ENCODE measurements at regions not wholly inside any gene's neighbourhood (a gene's known extent, or its start where the extent isn't known, plus 50 kb on each side); places are given as distances from the start of the nearest gene placed in this dataset.

DNA sequence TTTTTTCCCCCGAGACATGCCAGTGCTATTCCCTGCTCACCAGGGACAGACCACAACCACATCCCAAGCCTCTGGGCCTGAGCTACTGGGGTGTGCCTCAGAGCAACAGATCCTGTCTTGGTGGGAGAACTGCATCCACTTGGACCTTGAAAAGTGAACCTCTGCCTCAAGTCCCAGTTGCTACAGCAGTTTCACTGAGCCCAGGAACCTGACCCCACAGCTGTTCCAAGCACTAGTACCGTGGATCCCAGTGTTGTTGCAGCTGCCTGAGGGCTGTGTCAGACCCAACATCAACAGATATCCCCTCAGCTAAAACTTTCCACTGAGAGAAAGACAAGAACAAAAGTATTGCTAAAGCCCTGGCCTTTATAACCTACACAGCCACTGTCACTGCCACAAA is 373.0 kb downstream of the PLPP3 start:
- no peak overlapping the region for H3K27ac Mint-ChIP-seq
- no peak overlapping the region for H3K4me3 Mint-ChIP-seq
- no peaks in the 10 kb centered on the region for H3K9me3 Mint-ChIP-seq
- ATAC-seq (peak in 1 of 2 donors; percentile 32), DNase-seq (ENCODE audit: low spot score) (no peak)
- H3K27me3 Mint-ChIP-seq: peaks cover 0 to 3% of the 10 kb centered on the region in 2 donors
- no peaks in the 10 kb centered on the region for H3K4me1 Mint-ChIP-seq (ENCODE audit: low read depth in 2 of 2)
- H3K36me3 Mint-ChIP-seq: no peaks in the 10 kb centered on the region

DNA sequence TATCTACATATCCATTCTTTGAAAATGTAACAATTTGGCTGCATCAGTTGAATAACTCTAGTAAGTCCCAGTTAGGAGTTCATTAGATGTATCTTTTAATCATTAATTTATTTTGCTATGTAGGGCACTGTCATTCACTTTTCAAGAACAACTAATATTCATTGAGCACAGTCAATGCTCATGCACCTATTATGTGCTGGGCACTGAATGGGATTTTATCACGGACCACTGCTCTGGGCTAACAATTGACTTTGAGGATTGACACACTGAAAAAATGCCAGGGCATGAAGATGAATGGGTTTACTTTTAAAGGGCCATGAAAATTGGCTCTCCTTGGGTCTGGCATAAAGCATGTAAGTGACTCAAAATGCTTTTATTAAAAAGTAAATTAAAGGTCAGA is 375.2 kb downstream of the PLPP3 start:
- no peak overlapping the region for H3K27ac Mint-ChIP-seq
- no peak overlapping the region for H3K4me3 Mint-ChIP-seq
- ATAC-seq (no peak), DNase-seq (ENCODE audit: low spot score) (no peak)
- no peaks in the 10 kb centered on the region for H3K4me1 Mint-ChIP-seq (ENCODE audit: low read depth in 2 of 2)
- H3K27me3 Mint-ChIP-seq: peaks cover 3 to 6% of the 10 kb centered on the region in 2 donors
- H3K9me3 Mint-ChIP-seq: no peaks in the 10 kb centered on the region
- H3K36me3 Mint-ChIP-seq: no peaks in the 10 kb centered on the region

DNA sequence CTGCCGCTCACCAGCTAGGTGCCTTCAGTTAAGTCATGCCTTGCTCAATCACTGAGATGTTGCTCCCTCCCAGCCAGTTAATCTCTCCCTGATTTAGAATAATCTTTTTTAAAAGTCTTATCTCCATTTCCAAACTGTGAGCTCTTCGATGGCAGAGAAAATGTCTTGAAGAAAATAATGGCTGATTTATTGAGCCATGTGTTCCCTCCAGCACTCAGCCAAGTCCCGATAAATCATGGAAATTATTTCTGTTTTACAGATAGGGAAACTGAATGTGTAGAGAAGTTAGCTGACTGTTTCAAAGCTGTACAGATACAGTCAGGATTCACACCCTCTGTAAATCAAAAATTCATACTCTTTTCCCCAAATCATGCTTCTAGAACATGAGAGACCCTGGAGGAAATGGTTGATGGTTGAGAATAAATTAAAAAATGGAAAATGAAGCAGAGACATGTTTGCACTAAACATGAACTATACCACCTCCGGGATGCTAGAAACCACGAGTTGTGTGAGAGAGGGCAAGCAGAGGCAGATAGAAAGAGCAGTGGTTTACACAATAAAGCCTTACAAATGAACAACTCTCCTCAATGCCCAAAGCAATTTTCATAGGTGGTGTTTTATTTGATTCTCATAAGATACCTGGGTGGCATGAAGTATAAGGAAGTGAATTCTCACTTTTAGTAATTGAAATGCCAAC is 376.4 kb downstream of the PLPP3 start:
- no peak for DNase-seq (ENCODE audit: low spot score)
- H3K27me3 Mint-ChIP-seq: peaks cover 3 to 9% of the 10 kb centered on the region in 2 donors
- H3K9me3 Mint-ChIP-seq: no peaks in the 10 kb centered on the region
- no peak overlapping the region for H3K4me3 Mint-ChIP-seq
- H3K4me1 Mint-ChIP-seq (ENCODE audit: low read depth in 2 of 2): no peaks in the 10 kb centered on the region
- ATAC-seq: no peak
- no peak overlapping the region for H3K27ac Mint-ChIP-seq
- no peaks in the 10 kb centered on the region for H3K36me3 Mint-ChIP-seq

DNA sequence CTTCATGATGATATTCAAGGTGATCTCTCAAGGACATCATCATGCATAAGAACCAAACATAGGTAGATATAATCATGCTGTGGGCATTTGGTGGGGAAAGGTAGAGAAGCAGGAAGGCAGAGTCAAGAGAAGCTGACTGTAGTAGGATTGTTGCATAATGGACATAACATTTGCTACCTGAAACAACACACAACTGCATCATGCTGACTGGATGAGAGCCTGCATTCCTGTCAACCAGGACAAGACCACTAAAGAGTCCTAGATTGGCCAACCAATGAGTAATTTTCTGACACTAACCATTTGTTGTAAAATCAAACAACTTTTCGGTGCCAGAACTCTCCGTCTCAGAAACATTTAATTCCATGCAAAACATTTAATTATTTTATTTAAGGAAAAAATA is 377.2 kb downstream of the PLPP3 start:
- no peaks in the 10 kb centered on the region for H3K36me3 Mint-ChIP-seq
- H3K9me3 Mint-ChIP-seq: no peaks in the 10 kb centered on the region
- no peaks in the 10 kb centered on the region for H3K4me1 Mint-ChIP-seq (ENCODE audit: low read depth in 2 of 2)
- H3K27ac Mint-ChIP-seq: no peak overlapping the region
- no peak for ATAC-seq
- H3K27me3 Mint-ChIP-seq: peaks cover 3 to 9% of the 10 kb centered on the region in 2 donors
- H3K4me3 Mint-ChIP-seq: no peak overlapping the region
- DNase-seq (ENCODE audit: low spot score): no peak

DNA sequence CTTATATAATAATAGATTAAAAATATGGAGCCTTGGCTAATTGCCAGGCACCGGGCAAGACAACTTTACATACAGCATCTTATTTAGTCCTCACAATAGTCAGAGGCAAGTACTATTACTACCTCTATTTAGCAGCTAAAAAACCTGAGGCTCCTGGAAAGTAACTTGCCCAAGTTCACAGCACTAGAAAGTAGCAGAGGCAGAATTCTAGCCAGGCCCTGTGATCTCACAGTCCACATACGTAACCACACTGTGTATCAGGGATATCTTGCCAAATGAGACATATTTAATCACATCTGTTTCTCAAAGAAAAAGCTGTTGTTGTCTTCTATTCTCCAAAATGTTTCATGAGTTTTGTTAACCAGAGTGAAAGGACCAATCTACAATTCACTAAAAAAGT is 378.5 kb downstream of the PLPP3 start:
- no peaks in the 10 kb centered on the region for H3K4me1 Mint-ChIP-seq (ENCODE audit: low read depth in 2 of 2)
- H3K9me3 Mint-ChIP-seq: no peaks in the 10 kb centered on the region
- H3K4me3 Mint-ChIP-seq: no peak overlapping the region
- DNase-seq (ENCODE audit: low spot score): no peak
- peaks cover 3 to 17% of the 10 kb centered on the region in 2 donors for H3K27me3 Mint-ChIP-seq
- no peak for ATAC-seq
- no peak overlapping the region for H3K27ac Mint-ChIP-seq
- H3K36me3 Mint-ChIP-seq: no peaks in the 10 kb centered on the region

DNA sequence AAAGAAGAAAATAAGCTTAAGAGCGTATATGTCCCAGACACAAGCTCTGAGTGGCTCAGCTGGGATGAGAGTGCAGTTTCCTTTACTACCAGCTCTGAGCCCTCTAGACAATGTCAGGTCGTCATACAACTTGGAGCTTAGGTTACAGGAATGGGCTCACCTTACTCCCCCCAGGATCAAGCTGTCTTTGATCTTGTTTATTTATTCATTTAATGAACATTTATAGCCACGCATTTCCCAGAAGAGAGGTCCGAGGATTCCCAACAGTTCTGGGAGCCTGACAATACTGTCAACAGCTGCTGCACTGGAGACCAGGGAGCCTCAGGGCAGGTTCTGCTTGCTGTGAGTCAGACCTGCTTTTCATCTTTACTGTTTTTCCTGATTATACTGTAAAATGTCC is 378.9 kb downstream of the PLPP3 start:
- Mint-ChIP-seq H3K4me3 (no peak overlapping the region), H3K27ac (no peak overlapping the region), H3K27me3 (peaks cover 3 to 22% of the 10 kb centered on the region in 2 donors), H3K36me3 (no peaks in the 10 kb centered on the region), H3K4me1 (ENCODE audit: low read depth in 2 of 2) (no peaks in the 10 kb centered on the region), H3K9me3 (no peaks in the 10 kb centered on the region)
- ATAC-seq: no peak
- DNase-seq (ENCODE audit: low spot score): no peak

DNA sequence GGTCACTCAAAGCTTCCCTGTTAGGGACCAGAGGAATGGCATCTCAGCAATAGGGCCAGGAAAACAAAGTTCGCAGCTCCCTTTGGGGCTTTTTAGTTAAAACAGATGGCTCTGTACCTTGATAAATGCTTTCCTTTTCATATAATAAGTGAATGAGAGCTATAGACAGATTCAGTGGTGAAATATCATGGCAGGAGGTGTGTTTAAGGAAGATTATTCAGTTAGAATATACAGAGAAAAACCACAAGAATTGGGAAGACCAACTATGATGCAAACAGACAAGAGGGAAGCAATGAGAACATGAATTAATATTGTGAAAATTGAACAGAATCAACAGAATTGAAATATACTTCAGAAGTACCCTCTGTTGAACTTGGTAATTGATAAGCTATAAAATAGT is 379.4 kb downstream of the PLPP3 start:
- no peaks in the 10 kb centered on the region for H3K4me1 Mint-ChIP-seq (ENCODE audit: low read depth in 2 of 2)

DNA sequence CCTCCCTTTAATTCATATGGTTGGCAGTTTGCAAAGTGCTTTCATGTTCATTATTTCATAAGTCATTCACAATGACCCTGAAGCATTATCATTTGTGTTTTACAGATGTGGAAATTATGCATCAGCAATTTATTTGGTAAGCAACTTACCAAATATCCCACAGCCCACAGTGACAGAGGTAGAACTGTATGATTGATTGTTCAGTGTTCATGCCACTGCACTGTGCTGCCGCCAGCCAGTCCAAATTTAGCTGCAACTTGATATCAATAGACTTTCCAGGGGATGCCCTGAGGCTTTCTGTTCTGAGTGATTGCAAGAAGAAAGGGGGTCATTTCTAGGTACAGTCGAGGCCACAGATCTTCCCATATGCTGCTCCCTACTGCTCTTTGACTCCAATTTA is 380.3 kb downstream of the PLPP3 start:
- ATAC-seq (no peak), DNase-seq (ENCODE audit: low spot score) (no peak)
- H3K4me3 Mint-ChIP-seq: no peak overlapping the region
- no peak overlapping the region for H3K27ac Mint-ChIP-seq
- no peaks in the 10 kb centered on the region for H3K4me1 Mint-ChIP-seq (ENCODE audit: low read depth in 2 of 2)
- H3K9me3 Mint-ChIP-seq: no peaks in the 10 kb centered on the region
- no peaks in the 10 kb centered on the region for H3K36me3 Mint-ChIP-seq
- H3K27me3 Mint-ChIP-seq: peaks cover 0 to 22% of the 10 kb centered on the region in 2 donors

More for the DNA sequence above, 379.4 kb downstream of the PLPP3 start:
- Mint-ChIP-seq H3K27ac (no peak overlapping the region), H3K27me3 (peaks cover 3 to 22% of the 10 kb centered on the region in 2 donors), H3K9me3 (no peaks in the 10 kb centered on the region), H3K4me3 (no peak overlapping the region), H3K36me3 (no peaks in the 10 kb centered on the region)
- ATAC-seq (no peak), DNase-seq (ENCODE audit: low spot score) (no peak)

DNA sequence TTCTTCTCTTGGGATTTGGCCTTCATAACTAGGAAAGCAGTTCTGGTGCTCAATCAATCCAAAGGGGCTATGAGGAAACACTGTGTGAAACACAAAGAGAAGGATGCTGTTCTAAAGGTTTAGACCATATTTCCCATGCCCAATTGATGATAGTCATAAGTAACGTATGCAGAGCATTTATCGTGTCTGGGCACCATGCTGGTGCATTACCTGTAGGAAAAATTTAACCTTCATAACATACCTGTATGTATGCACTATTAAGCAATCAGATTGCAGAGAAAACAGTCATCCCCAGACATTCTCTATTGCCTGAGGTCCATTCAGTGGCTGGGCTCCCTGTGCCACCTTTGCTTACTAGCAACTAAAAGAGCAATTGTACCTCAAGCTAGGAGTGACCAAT is 381.4 kb downstream of the PLPP3 start:
- no peaks in the 10 kb centered on the region for H3K36me3 Mint-ChIP-seq
- H3K27me3 Mint-ChIP-seq: peaks cover 0 to 22% of the 10 kb centered on the region in 2 donors
- H3K27ac Mint-ChIP-seq: no peak overlapping the region
- DNase-seq (ENCODE audit: low spot score) (no peak), ATAC-seq (no peak)
- no peaks in the 10 kb centered on the region for H3K9me3 Mint-ChIP-seq
- H3K4me3 Mint-ChIP-seq: no peak overlapping the region
- H3K4me1 Mint-ChIP-seq (ENCODE audit: low read depth in 2 of 2): no peaks in the 10 kb centered on the region

DNA sequence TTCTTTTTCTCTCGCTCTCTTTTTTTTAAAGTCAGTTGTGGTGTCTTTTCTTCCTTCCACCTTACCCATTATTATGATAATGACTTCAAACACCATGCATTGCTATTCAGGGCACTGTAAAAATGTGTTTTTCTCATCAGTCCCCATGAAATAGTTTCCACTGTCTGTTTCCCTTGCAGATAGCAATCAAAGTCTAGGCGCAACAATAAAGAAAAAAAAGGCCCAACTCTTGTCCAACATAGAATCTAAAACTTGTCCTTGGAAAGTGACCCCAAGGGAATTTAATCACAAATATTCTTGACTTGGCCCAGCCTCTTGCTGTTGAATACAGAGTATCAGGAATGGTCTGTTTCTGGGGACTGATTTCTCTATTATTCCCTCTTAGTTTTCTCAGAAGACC is 382.5 kb downstream of the PLPP3 start:
- Mint-ChIP-seq H3K27ac (no peak overlapping the region), H3K4me3 (no peak overlapping the region), H3K9me3 (no peaks in the 10 kb centered on the region), H3K36me3 (no peaks in the 10 kb centered on the region), H3K27me3 (peaks cover 0 to 22% of the 10 kb centered on the region in 2 donors), H3K4me1 (ENCODE audit: low read depth in 2 of 2) (no peaks in the 10 kb centered on the region)
- no peak for DNase-seq (ENCODE audit: low spot score)
- ATAC-seq: no peak

DNA sequence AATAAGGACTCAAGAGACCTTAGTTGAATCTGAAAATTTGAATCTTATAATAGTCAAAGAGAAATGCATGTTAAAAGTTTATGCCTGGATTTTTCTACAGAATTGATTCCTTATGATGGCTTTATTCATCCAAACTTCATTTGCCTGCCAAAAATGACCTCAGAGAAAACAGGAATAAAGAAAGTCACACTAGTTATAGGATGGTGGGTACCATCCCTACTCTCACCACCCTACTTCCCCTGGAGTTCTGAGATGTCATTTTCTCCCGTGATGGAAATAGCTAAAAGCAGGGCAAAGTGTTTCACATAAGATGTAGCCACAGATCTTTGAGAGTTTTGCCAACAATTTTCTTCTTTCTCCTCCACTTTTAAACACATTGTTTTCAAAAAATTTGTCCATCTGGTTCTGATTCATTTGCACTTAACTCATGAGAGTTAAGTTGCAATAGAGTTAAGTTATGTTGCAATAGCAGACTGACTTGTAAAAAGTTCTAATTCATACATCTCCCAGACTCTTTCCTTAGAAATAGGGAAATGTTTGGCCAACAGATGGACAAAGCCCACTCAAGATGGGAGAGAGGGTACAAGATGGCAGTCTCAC is 384.6 kb downstream of the PLPP3 start:
- peaks cover 4 to 31% of the 10 kb centered on the region in 2 donors for H3K27me3 Mint-ChIP-seq
- H3K36me3 Mint-ChIP-seq: no peaks in the 10 kb centered on the region

DNA sequence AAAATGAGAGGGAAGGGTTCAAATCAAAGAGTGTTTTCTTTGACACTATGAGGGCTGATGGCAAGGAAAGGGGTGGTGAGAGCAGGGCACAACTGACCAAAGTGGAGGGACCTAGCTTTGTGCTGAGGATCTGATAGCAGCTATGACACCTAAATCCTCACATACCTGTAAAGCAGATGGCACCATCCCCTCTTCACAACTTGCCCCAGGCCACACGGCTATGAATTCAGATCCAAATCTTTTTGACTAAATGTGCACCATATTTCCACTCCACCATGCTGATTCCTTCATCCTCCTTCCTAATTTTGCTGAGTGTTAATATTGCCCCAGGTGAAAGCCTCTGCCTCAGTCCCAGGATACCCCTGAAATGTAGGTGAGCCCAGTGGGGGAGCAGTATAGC is 385.7 kb downstream of the PLPP3 start:
- Mint-ChIP-seq H3K36me3 (no peaks in the 10 kb centered on the region), H3K9me3 (no peaks in the 10 kb centered on the region), H3K27ac (no peak overlapping the region), H3K4me1 (ENCODE audit: low read depth in 2 of 2) (no peaks in the 10 kb centered on the region), H3K27me3 (peaks cover 4 to 25% of the 10 kb centered on the region in 2 donors), H3K4me3 (no peak overlapping the region)
- no peak for DNase-seq (ENCODE audit: low spot score)
- no peak for ATAC-seq

More for the DNA sequence above, 384.6 kb downstream of the PLPP3 start:
- no peak overlapping the region for H3K4me3 Mint-ChIP-seq
- DNase-seq (ENCODE audit: low spot score) (no peak), ATAC-seq (no peak)
- H3K9me3 Mint-ChIP-seq: no peaks in the 10 kb centered on the region
- H3K4me1 Mint-ChIP-seq (ENCODE audit: low read depth in 2 of 2): no peaks in the 10 kb centered on the region
- H3K27ac Mint-ChIP-seq: no peak overlapping the region

DNA sequence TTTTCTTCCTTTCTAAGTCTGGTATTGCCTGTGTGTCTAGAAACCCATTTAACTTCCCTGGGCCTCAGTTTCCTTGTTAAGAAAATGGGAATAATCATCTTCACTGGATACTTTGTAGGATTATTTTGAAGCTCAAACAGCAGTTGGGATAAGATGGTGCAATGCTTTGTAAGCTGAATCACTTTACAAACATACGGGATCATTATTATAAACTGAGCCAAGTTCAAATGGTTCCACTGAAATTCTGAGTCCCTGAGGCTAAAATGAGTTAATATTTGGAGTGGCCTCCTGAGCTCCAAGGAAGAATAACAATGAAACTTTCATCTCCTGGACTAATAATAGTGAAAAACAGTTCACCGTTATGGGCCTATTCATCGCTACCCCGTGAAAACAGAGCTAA is 388.0 kb downstream of the PLPP3 start:
- Mint-ChIP-seq H3K4me3 (no peak overlapping the region), H3K27ac (no peak overlapping the region), H3K27me3 (peaks cover 4 to 18% of the 10 kb centered on the region in 2 donors), H3K4me1 (ENCODE audit: low read depth in 2 of 2) (no peaks in the 10 kb centered on the region), H3K36me3 (no peaks in the 10 kb centered on the region), H3K9me3 (no peaks in the 10 kb centered on the region)
- DNase-seq (ENCODE audit: low spot score): no peak
- ATAC-seq: no peak

DNA sequence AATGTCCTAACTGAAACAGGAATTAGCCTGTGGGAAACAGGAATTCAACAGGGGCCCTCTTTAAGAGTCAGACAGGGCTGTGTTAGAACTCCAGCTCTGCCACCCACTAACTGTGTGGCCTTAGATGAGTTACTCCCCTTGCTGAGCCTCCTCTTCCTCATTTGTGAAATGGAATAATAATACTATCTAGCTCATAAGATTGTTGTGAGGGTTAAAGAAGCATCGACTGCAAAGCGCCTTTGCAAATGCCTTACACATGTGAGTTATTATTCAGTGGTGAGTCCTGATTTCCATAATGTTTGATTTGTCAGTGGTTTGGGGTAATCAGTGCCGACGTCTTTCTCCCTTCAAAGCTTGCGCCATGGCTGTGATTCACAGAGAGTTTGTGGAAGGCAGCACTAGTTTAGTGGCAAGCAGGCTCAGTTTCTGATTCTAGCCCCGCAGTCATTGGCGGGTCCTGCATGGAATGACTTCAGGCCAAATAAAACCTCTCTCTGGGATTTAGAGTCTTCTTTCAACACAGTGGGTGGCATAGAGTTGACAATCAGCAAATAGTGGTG is 388.5 kb downstream of the PLPP3 start:
- H3K4me1 Mint-ChIP-seq (ENCODE audit: low read depth in 2 of 2): no peaks in the 10 kb centered on the region
- no peak for DNase-seq (ENCODE audit: low spot score)
- no peaks in the 10 kb centered on the region for H3K9me3 Mint-ChIP-seq
- peaks cover 4 to 17% of the 10 kb centered on the region in 2 donors for H3K27me3 Mint-ChIP-seq
- H3K27ac Mint-ChIP-seq: no peak overlapping the region
- no peak for ATAC-seq
- H3K4me3 Mint-ChIP-seq: no peak overlapping the region
- no peaks in the 10 kb centered on the region for H3K36me3 Mint-ChIP-seq
